ENCODE measurements at regions not wholly inside any gene's neighbourhood (a gene's known extent, or its start where the extent isn't known, plus 50 kb on each side); places are given as distances from the start of the nearest gene placed in this dataset.
A peak's percentile ranks its signal among the peaks of the same experiment; 100 is the strongest.

- H3K4me3 ChIP-seq (ENCODE audit: low read length), result no peak overlapping the region
- no peak for DNase-seq (ENCODE audit: low read depth, low spot score)
These were observed 86.9 kb upstream of the SLC25A26 start for GRCh38 chr3:66133853-66134445.

GRCh38 chr3:66133050-66133757 lies 87.6 kb upstream of the SLC25A26 start:
- H3K4me3 ChIP-seq (ENCODE audit: low read length), result no peak overlapping the region
- DNase-seq (ENCODE audit: low read depth, low spot score), result no peak

GRCh38 chr3:66128623-66129022 lies 89.9 kb upstream of the MAGI1 start:
- DNase-seq (ENCODE audit: low read depth, low spot score), result no peak
- H3K4me3 ChIP-seq (ENCODE audit: low read length), result no peak overlapping the region

GRCh38 chr3:66121318-66121717 lies 82.6 kb upstream of the MAGI1 start:
- H3K4me3 ChIP-seq (ENCODE audit: low read length), result no peak overlapping the region
- DNase-seq (ENCODE audit: low read depth, low spot score), result no peak

GRCh38 chr3:66115858-66116654 lies 77.3 kb upstream of the MAGI1 start:
- no peak for DNase-seq (ENCODE audit: low read depth, low spot score)
- H3K4me3 ChIP-seq (ENCODE audit: low read length), result no peak overlapping the region

GRCh38 chr3:66113542-66113941 lies 74.8 kb upstream of the MAGI1 start:
- no peak overlapping the region for H3K4me3 ChIP-seq (ENCODE audit: low read length)

GRCh38 chr3:66110840-66111239 lies 72.1 kb upstream of the MAGI1 start:
- no peak overlapping the region for H3K4me3 ChIP-seq (ENCODE audit: low read length)
- no peak for DNase-seq (ENCODE audit: low read depth, low spot score)

More at GRCh38 chr3:66113542-66113941, 74.8 kb upstream of the MAGI1 start:
- DNase-seq (ENCODE audit: low read depth, low spot score), result no peak

- DNase-seq (ENCODE audit: low read depth, low spot score), result no peak
- H3K4me3 ChIP-seq (ENCODE audit: low read length), result no peak overlapping the region
These were observed 69.1 kb upstream of the MAGI1 start for GRCh38 chr3:66107855-66108254.

- peak; percentile 25 for DNase-seq (ENCODE audit: low read depth, low spot score)
These were observed 68.1 kb upstream of the MAGI1 start for GRCh38 chr3:66106788-66107187.

GRCh38 chr3:66104535-66104934 lies 65.8 kb upstream of the MAGI1 start:
- no peak overlapping the region for H3K4me3 ChIP-seq (ENCODE audit: low read length)
- DNase-seq (ENCODE audit: low read depth, low spot score), result no peak

More at GRCh38 chr3:66106788-66107187, 68.1 kb upstream of the MAGI1 start:
- no peak overlapping the region for H3K4me3 ChIP-seq (ENCODE audit: low read length)

GRCh38 chr3:66103729-66104128 lies 65.0 kb upstream of the MAGI1 start:
- no peak overlapping the region for H3K4me3 ChIP-seq (ENCODE audit: low read length)
- no peak for DNase-seq (ENCODE audit: low read depth, low spot score)

- H3K4me3 ChIP-seq (ENCODE audit: low read length), result no peak overlapping the region
- DNase-seq (ENCODE audit: low read depth, low spot score), result no peak
These were observed 63.2 kb upstream of the MAGI1 start for GRCh38 chr3:66101901-66102300.

GRCh38 chr3:66099541-66100065 lies 60.9 kb upstream of the MAGI1 start:
- no peak for DNase-seq (ENCODE audit: low read depth, low spot score)
- no peak overlapping the region for H3K4me3 ChIP-seq (ENCODE audit: low read length)

- no peak for DNase-seq (ENCODE audit: low read depth, low spot score)
- H3K4me3 ChIP-seq (ENCODE audit: low read length), result no peak overlapping the region
These were observed 59.7 kb upstream of the MAGI1 start for GRCh38 chr3:66098436-66098835.

- no peak for DNase-seq (ENCODE audit: low read depth, low spot score)
- H3K4me3 ChIP-seq (ENCODE audit: low read length), result no peak overlapping the region
These were observed 58.9 kb upstream of the MAGI1 start for GRCh38 chr3:66097647-66098046.

GRCh38 chr3:66095295-66096001 lies 56.7 kb upstream of the MAGI1 start:
- DNase-seq (ENCODE audit: low read depth, low spot score), result no peak

GRCh38 chr3:66093981-66094380 lies 55.3 kb upstream of the MAGI1 start:
- no peak overlapping the region for H3K4me3 ChIP-seq (ENCODE audit: low read length)
- no peak for DNase-seq (ENCODE audit: low read depth, low spot score)

More at GRCh38 chr3:66095295-66096001, 56.7 kb upstream of the MAGI1 start:
- no peak overlapping the region for H3K4me3 ChIP-seq (ENCODE audit: low read length)

- no peak for DNase-seq (ENCODE audit: low read depth, low spot score)
- no peak overlapping the region for H3K4me3 ChIP-seq (ENCODE audit: low read length)
These were observed 53.7 kb upstream of the MAGI1 start for GRCh38 chr3:66092175-66092995.
